H1 (cell line): ENCODE measurements at regions not wholly inside any gene's neighbourhood (a gene's known extent, or its start where the extent isn't known, plus 50 kb on each side); places are given as distances from the start of the nearest gene placed in this dataset.

ENCODE experiments used
- ASH2L ChIP-seq: fragments of 200-600, 300-600 bp; sonication (generic); IDR thresholded peaks from one replicate; pipeline ENCODE4 v1.7.1; 2017; ENCODE audit warnings: low read length
- ATF2 ChIP-seq: IDR thresholded peaks from 2 replicates; pipeline ENCODE4 v1.6.1; 2012; ENCODE audit warnings: low read length, inconsistent platforms
- BACH1 ChIP-seq: IDR thresholded peaks from 2 replicates; pipeline ENCODE4 v1.6.1; 2012; ENCODE audit warnings: low read length, improper control_type of control experiment
- CBX5 ChIP-seq: fragments of 300-800, 300-1000 bp; sonication (generic); IDR thresholded peaks from 2 replicates; pipeline ENCODE4 v1.7.1; 2016; ENCODE audit warnings: antibody characterized with exemption, low read length, low read depth
- CHD2 ChIP-seq: IDR thresholded peaks from 2 replicates; pipeline ENCODE4 v1.6.1; 2012; ENCODE audit warnings: low read length, improper control_type of control experiment
- CREB1 ChIP-seq: IDR thresholded peaks from 2 replicates; pipeline ENCODE4 v1.6.1; 2012; ENCODE audit warnings: inconsistent platforms
- E2F6 ChIP-seq: IDR thresholded peaks from 2 replicates; pipeline ENCODE4 v1.6.1; 2012; ENCODE audit warnings: inconsistent platforms
- HDAC6 ChIP-seq: IDR thresholded peaks from one replicate; pipeline ENCODE4 v1.7.1; 2012; ENCODE audit warnings: low read depth, mild to moderate bottlenecking, inconsistent platforms, low read length, moderate library complexity
- NRF1 ChIP-seq: IDR thresholded peaks from 2 replicates; pipeline ENCODE4 v1.6.1; 2011; ENCODE audit warnings: mild to moderate bottlenecking, low read depth, low read length, improper control_type of control experiment
- POU5F1 ChIP-seq: IDR thresholded peaks from 2 replicates; pipeline ENCODE4 v1.6.1; 2011; ENCODE audit warnings: low read depth, mild to moderate bottlenecking, low read length, moderate library complexity
- RFX5 ChIP-seq: IDR thresholded peaks from 2 replicates; pipeline ENCODE4 v1.6.1; 2011; ENCODE audit warnings: low read depth, low read length, improper control_type of control experiment, borderline replicate concordance
- RXRA ChIP-seq: IDR thresholded peaks from 2 replicates; pipeline ENCODE4 v1.6.1; 2011; ENCODE audit warnings: low read depth, mild to moderate bottlenecking, low read length, moderate library complexity; ENCODE audit not compliant: insufficient read depth
- SP1 ChIP-seq: IDR thresholded peaks from 2 replicates; pipeline ENCODE4 v1.6.1; 2011; ENCODE audit warnings: low read depth, low read length
- SP2 ChIP-seq: IDR thresholded peaks from 2 replicates; pipeline ENCODE4 v1.6.1; 2012; ENCODE audit warnings: mild to moderate bottlenecking, low read length, inconsistent platforms
- TAF1 ChIP-seq: IDR thresholded peaks from 2 replicates; pipeline ENCODE4 v1.6.1; 2011; ENCODE audit warnings: mild to moderate bottlenecking, low read depth, low read length
- TEAD4 ChIP-seq: IDR thresholded peaks from 2 replicates; pipeline ENCODE4 v1.6.1; 2012; ENCODE audit warnings: low read depth, low read length, inconsistent platforms, mixed read lengths
- ZNF274 ChIP-seq: IDR thresholded peaks from 2 replicates; pipeline ENCODE4 v1.7.0; 2012; ENCODE audit warnings: low read length, borderline replicate concordance; ENCODE audit errors: extremely low read depth

GRCh38 chr10:9851808-9852207 lies 1165.9 kb upstream of the CELF2 start (continued):
- TF ChIP-seq SP1: no peak
- no peak for TF ChIP-seq BACH1
- no peak for TF ChIP-seq CBX5
- TF ChIP-seq E2F6: no peak
- no peak for TF ChIP-seq ASH2L
- TF ChIP-seq POU5F1: no peak
- no peak for TF ChIP-seq ATF2
- TF ChIP-seq TEAD4: no peak
- no peak for TF ChIP-seq SP2
- TF ChIP-seq ZNF274: no peak
- TF ChIP-seq CREB1: no peak
- TF ChIP-seq CHD2: no peak
- TF ChIP-seq RXRA: no peak
- no peak for TF ChIP-seq NRF1
- TF ChIP-seq TAF1: no peak
- TF ChIP-seq RFX5: no peak
- TF ChIP-seq HDAC6: no peak
- TF ChIP-seq, all 59 proteins: peak for 0
